RPMI8226 (cell line): ENCODE measurements at regions not wholly inside any gene's neighbourhood (a gene's known extent, or its start where the extent isn't known, plus 50 kb on each side); places are given as distances from the start of the nearest gene placed in this dataset.

Source experiments
- DNase-seq: peaks from one replicate; pipeline ENCODE4 v3.0.0-alpha.2; 2015

DNA sequence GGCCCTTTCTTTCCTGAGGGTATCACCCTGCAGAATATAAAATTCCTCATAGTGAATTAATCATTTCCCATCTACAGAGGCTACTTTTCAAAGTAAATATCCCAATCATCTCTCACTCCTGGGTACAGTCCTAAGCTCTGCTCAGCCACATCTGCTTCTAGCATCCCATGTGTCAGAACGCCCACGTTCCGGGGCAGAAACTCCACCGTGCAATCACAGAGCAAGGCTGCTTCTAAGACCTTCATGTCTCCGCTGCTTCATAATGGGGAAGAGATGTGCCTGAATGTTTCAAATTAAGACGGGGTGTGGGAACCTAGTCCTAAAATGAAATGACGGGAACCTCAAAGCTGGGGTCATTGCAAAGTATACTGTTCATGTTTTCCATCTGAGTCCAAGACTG, 208.8 kb upstream of the GMDS start:
- no peak for DNase-seq

DNA sequence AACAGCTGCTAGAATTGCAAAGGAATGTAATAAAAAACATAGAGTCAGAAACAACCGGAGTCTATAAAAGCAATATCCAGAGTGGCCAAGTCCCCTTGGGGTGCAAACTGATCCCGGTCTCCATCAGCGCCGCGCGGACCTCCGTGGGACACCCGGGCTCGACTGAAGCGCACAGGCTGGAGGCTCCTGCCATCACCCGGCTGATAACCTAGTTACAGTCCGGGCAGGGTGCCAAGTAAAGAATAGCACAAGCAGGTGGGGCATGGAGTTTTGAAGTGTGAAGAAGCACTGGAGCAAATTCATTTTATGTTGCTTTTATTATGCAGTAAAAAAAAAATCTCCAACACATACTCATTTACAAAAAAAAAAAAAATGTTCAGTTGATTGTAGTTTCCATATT, 205.1 kb upstream of the GMDS start:
- peak; percentile 92 for DNase-seq

GRCh38 chr6:2449572-2449940, 204.2 kb upstream of the GMDS start:
- DNase-seq = no peak

- peak; percentile 85 for DNase-seq
Measured at GRCh38 chr6:2448826-2449571, 203.6 kb upstream of the GMDS start.

DNA sequence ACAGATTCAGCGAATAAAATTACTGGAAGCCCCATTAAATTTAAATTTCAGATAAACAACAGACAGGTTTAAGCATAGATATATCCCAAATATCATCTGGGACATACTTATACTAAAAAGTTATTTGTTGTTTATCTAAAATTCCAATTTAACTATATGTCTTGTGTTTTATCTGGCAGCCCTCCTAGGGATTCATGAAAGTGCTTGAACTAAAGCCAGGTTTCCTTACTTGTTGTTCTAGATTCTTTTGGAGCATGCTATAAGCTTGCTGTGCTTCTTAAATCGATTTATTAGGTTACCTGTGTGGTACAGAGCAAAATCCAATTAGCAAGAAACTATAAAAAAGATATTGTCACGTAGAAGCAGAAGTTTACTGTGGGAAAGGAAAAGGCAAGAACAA, 202.5 kb upstream of the GMDS start:
- DNase-seq = no peak

- DNase-seq = no peak
Measured at GRCh38 chr6:2447318-2447920, 202.0 kb upstream of the GMDS start.

DNA sequence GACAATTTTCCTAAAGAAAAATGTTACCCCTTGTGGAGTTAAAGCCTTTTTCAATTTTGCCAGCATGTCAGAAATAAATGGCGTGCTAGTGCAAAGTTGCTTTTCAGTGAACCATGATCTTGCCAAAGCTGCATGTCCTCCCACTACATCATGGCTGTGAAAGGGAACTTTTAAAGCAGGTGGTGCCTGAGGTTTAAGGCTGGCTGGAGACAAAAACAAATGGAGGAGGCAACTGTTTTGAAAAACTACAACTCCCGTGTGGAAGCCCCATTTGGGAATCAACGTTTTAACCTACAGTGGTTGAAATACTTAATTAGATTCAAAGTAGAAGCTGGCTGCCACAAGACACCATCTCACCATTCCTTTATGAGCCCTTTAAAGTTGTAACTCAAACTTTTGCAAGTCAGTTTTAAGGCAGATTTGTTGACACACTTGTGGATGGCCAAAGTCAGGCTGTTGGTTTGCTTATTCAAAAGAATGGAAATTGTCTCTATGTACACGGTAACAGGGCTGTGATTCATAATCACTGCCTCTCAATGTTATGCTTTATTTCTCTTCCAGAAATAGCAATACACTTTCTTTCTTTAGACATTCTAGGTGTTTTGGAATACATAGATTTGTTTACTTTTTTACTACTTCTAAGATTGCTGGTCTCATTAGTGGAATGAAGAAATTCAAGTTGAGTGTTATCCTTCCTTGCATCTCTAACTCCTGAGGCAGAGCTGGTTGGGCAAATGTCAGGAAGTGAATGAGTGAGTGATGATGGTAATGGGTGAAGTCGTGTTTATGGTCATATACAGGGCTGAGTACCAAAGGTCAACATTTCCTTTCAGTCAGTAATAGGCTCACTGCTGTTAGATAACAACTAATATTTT, 196.4 kb upstream of the GMDS start:
- no peak for DNase-seq

- DNase-seq = no peak
Measured at GRCh38 chr6:2440516-2440915, 195.1 kb upstream of the GMDS start.

- DNase-seq = no peak
Measured at GRCh38 chr6:2439632-2440031, 194.2 kb upstream of the GMDS start.

DNA sequence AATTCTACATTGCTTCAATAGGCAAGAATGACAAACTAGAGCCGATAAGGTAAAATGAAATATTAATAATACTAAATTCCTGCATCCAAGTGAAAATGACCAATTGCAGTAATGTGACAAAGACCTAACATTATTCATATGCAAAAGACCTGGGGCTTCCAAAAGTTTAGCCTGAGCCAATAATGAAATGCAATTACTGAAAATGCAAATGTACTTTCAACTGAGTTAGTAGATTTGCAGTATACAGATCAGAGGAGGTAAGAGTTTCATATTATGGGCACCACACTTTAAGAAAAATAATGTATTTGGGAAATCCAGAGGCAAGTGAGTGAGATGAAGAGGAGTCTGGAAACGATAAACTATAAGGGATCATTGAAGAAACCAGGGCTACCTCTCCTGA, 193.7 kb upstream of the GMDS start:
- DNase-seq = no peak

DNA sequence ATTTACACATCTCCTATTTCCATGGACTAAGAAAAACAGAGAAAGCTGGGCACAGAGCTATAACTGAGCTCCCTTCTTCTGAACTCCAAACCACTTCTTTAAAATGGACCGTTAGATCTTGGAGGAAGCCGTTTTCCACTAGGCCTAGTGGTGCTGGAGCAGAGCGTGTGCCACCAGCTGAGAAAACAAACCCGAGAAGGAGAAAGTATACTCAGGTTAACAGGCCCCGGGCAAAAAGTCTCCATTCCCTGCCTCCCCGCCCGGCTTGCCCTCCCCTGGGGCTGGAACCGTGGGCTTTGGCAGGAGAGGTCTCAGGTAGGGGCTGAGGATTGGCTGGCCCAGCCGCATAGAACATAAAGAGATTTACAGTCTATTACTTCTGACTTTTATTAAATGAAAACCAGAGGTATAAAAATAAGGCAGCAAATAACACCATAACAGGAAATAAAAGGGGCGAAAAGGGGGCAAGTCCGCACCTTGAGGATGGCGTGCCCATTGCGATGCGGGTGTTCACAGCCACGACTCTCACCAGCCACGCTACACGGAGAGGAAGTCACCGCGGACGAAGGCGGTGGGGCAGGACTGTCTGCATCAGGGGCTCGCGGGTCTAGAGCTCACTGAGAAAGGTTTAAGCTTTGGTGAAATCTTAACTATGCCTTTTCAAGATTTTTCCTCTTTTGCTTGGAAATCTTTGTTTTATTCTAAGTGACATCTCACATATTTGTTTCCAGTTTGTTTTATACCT, 191.2 kb upstream of the GMDS start:
- no peak for DNase-seq

- no peak for DNase-seq
Measured at GRCh38 chr6:2435323-2435722, 189.9 kb upstream of the GMDS start.

GRCh38 chr6:2434912-2435311, 189.5 kb upstream of the GMDS start:
- DNase-seq = no peak

DNA sequence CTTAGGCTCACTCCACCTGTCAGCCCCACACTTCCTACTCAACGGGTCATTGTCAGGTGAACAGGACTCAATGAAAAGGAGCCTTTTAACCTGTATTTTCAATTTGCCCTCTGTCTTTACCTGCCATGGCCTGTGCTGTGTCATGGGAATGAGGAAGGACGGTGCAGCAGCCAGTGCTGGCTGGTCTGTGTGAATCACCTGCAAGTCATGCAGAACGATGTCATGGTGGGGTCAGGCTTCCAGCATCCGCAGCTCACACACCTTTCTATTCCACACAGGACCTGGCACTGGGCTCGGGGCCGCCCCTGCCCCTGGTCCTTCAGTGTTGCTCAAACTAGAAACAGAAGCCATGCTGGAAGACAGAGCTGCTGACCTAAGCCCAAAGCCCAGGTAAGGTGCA, 188.7 kb upstream of the GMDS start:
- DNase-seq = no peak

GRCh38 chr6:2433711-2434110, 188.3 kb upstream of the GMDS start:
- peak; percentile 92 for DNase-seq

DNA sequence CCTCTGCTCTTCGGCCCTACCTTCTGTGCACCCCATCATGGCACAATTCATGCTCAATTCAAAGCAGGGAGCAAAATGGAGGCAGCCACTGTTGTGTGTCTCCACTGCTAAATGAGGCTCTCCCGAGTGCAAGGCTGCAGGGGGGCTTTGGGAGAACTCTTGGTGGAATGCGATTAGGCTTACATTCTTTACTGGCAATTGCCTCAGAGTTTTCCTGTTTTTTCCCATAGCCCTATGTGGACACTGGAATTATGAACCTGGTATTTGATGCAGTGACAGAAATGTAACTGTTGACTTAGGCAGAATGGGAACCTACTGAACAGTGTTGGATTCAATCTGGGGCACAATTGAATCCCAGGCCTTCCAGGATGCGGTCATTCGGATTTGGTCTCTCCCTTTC, 187.9 kb upstream of the GMDS start:
- no peak for DNase-seq

DNA sequence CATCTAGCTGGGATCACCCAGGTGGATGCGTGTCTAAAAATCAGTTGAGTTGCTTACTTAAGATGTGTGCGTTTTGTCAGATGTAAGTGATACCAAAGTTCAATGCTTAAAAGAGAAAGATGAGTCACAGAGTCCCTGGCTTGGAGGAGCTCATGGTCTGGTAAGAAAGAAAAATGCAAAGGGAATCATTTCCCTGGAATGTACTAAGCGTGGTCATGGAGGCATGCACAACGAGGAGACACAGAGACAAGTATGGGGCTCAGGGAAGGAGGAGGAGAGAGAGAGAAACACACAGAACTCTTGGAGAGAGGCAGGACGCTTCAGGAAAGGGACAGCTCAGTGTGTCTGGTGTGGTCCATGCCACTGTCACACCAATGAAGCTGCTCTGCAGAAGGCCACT, 186.9 kb upstream of the GMDS start:
- DNase-seq = no peak

DNA sequence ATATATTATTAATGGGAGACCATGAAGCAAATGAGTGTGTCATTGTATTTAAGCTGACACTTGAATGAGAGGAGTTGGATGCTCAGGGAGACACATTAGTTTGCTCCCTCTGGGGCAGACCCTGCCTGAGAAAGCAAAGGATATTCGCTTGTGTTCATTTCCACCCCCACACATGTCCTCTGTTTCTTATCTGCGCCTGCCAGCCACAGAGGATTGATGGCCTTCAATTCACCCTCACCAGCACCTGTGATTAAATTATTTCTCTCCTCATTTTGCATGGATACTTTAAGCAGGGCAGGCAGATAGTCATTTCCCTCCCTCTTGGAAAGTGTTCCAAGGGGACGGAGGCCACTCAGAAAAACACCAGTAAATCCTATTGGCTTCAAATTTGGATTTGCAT, 185.2 kb upstream of the GMDS start:
- no peak for DNase-seq

DNA sequence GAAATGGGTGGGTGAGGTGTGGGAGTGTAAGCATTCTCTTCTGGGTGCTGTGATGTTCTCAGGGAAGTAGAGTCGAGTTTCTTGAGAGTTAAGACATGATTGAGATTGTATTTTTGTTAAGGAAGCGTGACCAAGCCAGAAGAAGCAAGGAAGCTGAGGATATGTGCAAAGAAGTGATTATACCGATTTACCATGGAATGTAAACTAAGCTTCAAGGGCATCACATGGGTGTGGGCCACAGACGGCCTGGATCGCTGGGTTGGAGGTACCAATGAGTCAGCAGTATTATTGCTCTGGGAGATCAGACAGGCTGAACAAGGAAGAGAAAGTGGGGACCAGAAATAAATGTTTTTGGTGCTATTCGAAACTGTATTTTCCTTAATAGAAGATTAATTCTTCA, 184.1 kb upstream of the GMDS start:
- DNase-seq = no peak

GRCh38 chr6:2429032-2429431, 183.6 kb upstream of the GMDS start:
- DNase-seq = no peak

DNA sequence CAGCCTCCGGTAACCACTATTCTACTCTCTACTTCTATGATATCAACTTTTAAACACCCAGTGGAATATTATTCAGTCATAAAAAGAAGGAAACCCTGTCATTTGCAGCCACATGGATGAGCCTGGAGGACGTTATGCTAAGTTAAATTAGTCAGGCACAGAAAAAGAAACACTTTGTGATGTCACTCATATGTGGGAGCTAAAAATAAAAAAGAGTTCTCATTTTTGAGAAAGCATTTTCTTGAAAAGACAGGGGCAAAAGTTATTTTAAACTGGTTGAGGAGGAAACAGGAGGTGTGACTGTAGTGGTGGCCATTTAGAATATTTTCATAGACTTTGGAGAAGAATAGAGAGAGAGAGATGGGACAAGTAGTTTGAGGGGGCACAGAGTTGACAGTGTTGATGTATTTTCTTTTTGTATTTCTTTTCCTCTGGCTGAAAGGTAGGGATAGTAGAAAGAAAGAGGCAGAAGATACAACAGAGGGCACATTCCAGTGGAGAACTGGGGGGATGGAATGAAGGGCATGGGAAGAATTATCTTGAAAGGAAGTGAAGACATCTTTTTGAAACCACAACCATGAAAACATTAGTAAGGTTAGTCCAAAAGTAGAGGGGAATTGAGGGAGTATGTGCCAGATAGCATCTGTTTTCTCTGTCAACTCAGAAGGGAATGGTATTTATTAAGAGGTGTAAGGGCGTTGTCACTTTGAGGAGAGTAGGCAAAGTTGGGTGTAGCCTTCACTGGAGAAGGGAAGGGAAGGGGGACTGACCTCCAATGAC, 181.3 kb upstream of the GMDS start:
- no peak for DNase-seq

GRCh38 chr6:2416128-2416712, 170.8 kb upstream of the GMDS start:
- no peak for DNase-seq
